H1 (cell line): ENCODE measurements at regions not wholly inside any gene's neighbourhood (a gene's known extent, or its start where the extent isn't known, plus 50 kb on each side); places are given as distances from the start of the nearest gene placed in this dataset.

ENCODE experiments used
- CTCF ChIA-PET: fragments of 300-600 bp; sonication (Branson Sonifier 250); formaldehyde crosslinking; loops from one replicate; lab custom pipeline; 2021; ENCODE audit not compliant: partially characterized antibody; lab: Charles Lee
- POLR2A ChIA-PET: fragments of 300-600 bp; sonication (Branson Sonifier 250); formaldehyde crosslinking; loops from one replicate; lab custom pipeline; 2021; ENCODE audit warnings: inconsistent platforms; ENCODE audit not compliant: partially characterized antibody; lab: Charles Lee
- DNase-seq, 2 experiments: peaks; one replicate each; pipeline versions ENCODE4 v3.0.0 to v3.0.0-alpha.2; 2010 to 2022; ENCODE audit warnings: low spot score in 2 of 2, low read depth in 1 of 2, mixed read lengths in 1 of 2
- FAIRE-seq: peaks from 2 replicates; lab custom pipeline; 2011; peaks lifted over from hg19 to GRCh38; lab: Jason Lieb, UNC
- H2AFZ ChIP-seq: 2 replicates; pipeline ENCODE4 v1.8.1; 2012; ENCODE audit warnings: low read length, inconsistent platforms
- H2AK5ac ChIP-seq: 2 replicates; pipeline ENCODE4 v1.6.1; 2013; ENCODE audit warnings: low read depth, low read length
- H2BK120ac ChIP-seq: replicated peaks from 2 replicates; pipeline ENCODE3; 2013; ENCODE audit warnings: low read depth, low read length, inconsistent platforms
- H2BK12ac ChIP-seq: 2 replicates; pipeline ENCODE4 v1.6.1; 2013; ENCODE audit warnings: low read depth, low read length
- H2BK15ac ChIP-seq: 2 replicates; pipeline ENCODE4 v1.6.1; 2013; ENCODE audit warnings: low read length
- H2BK20ac ChIP-seq: 2 replicates; pipeline ENCODE4 v1.6.1; 2013; ENCODE audit warnings: low read length
- H2BK5ac ChIP-seq: 2 replicates; pipeline ENCODE4 v1.6.1; 2013; ENCODE audit warnings: low read depth, low read length
- H3K14ac ChIP-seq: 2 replicates; pipeline ENCODE4 v1.6.1; 2013; ENCODE audit warnings: inconsistent platforms; ENCODE audit not compliant: insufficient read length
- H3K18ac ChIP-seq: 2 replicates; pipeline ENCODE4 v1.6.1; 2013; ENCODE audit warnings: low read length; ENCODE audit errors: extremely low read depth
- H3K23ac ChIP-seq: 2 replicates; pipeline ENCODE4 v1.6.1; 2013; ENCODE audit warnings: inconsistent platforms; ENCODE audit not compliant: insufficient read length
- H3K23me2 ChIP-seq: 2 replicates; pipeline ENCODE4 v1.6.1; 2013; ENCODE audit warnings: low read depth, low read length
- H3K27ac ChIP-seq: 2 replicates; pipeline ENCODE4 v1.6.1; 2011; ENCODE audit warnings: low read depth, low read length, inconsistent platforms
- H3K27me3 ChIP-seq, 4 experiments: replicated peaks in 1 of 4; 1 replicate in 1 of 4; 2 replicates in 3 of 4; pipeline versions ENCODE4 v1.6.1 to v1.8.1; 2011 to 2013; ENCODE audit warnings: low read length in 3 of 4, mild to moderate bottlenecking in 3 of 4, inconsistent platforms in 2 of 4, mixed read lengths in 2 of 4, moderate library complexity in 1 of 4; ENCODE audit not compliant: control insufficient read depth in 3 of 4, insufficient read depth in 3 of 4; ENCODE audit errors: extremely low read depth in 1 of 4
- H3K36me3 ChIP-seq, 4 experiments: 2 replicates each; pipeline versions ENCODE4 v1.6.1 to v1.8.1; 2011 to 2013; ENCODE audit warnings: mild to moderate bottlenecking in 4 of 4, low read length in 3 of 4, moderate library complexity in 2 of 4, control low read depth in 1 of 4, inconsistent platforms in 1 of 4; ENCODE audit not compliant: insufficient read depth in 4 of 4, control insufficient read depth in 2 of 4
- H3K4ac ChIP-seq: replicated peaks from 2 replicates; pipeline ENCODE3; 2013; ENCODE audit warnings: low read length, low read depth, mixed read lengths, inconsistent platforms; ENCODE audit not compliant: insufficient read length
- H3K4me1 ChIP-seq, 4 experiments: replicated peaks in 1 of 4; 1 replicate in 1 of 4; 2 replicates in 3 of 4; pipeline versions ENCODE4 v1.6.1 to v1.8.1; 2011 to 2013; ENCODE audit warnings: low read length in 3 of 4, inconsistent platforms in 2 of 4, mixed read lengths in 1 of 4; ENCODE audit not compliant: insufficient read depth in 4 of 4, control insufficient read depth in 3 of 4
- H3K4me2 ChIP-seq, 2 experiments: 2 replicates each; pipeline versions ENCODE4 v1.6.1 to v1.8.1; 2011 to 2013; ENCODE audit warnings: low read depth in 2 of 2, low read length in 2 of 2, control low read depth in 1 of 2, inconsistent platforms in 1 of 2, mild to moderate bottlenecking in 1 of 2; ENCODE audit not compliant: insufficient read depth in 1 of 2
- H3K4me3 ChIP-seq, 4 experiments: fragments of 200-600, 300-600 bp in 1 of 4; sonication (generic), shearing (Covaris generic), sonication (Bioruptor Twin) in 1 of 4; 2 replicates each; pipeline versions ENCODE4 v1.5.1 to v1.8.1; 2011 to 2016; ENCODE audit warnings: low read length in 4 of 4, low read depth in 3 of 4, control low read depth in 2 of 4, inconsistent platforms in 2 of 4, mild to moderate bottlenecking in 2 of 4, mixed read lengths in 1 of 4, moderate library complexity in 1 of 4; ENCODE audit not compliant: insufficient read depth in 2 of 4; ENCODE audit errors: extremely low read depth in 1 of 4
- H3K56ac ChIP-seq: replicated peaks from 2 replicates; pipeline ENCODE3; 2013; ENCODE audit warnings: low read depth, mild to moderate bottlenecking, mixed read lengths, low read length, inconsistent platforms; ENCODE audit not compliant: insufficient read length
- H3K79me1 ChIP-seq: 2 replicates; pipeline ENCODE4 v1.6.1; 2013; ENCODE audit warnings: low read depth, low read length, control low read depth
- H3K79me2 ChIP-seq, 2 experiments: 2 replicates each; pipeline versions ENCODE4 v1.6.1 to v1.8.1; 2012 to 2013; ENCODE audit warnings: low read length in 2 of 2, mild to moderate bottlenecking in 2 of 2, inconsistent platforms in 1 of 2; ENCODE audit not compliant: insufficient read depth in 2 of 2, control insufficient read depth in 1 of 2
- H3K9ac ChIP-seq, 4 experiments: replicated peaks in 1 of 4; 1 replicate in 1 of 4; 2 replicates in 3 of 4; pipeline versions ENCODE4 v1.6.1 to v1.8.1; 2011 to 2013; ENCODE audit warnings: low read depth in 3 of 4, low read length in 3 of 4, control low read depth in 2 of 4, mild to moderate bottlenecking in 2 of 4, moderate library complexity in 2 of 4, inconsistent platforms in 1 of 4; ENCODE audit errors: extremely low read depth in 1 of 4
- H3K9me3 ChIP-seq, 2 experiments: 2 replicates each; pipeline versions ENCODE4 v1.6.1 to v1.8.1; 2012 to 2013; ENCODE audit warnings: mild to moderate bottlenecking in 2 of 2, moderate library complexity in 2 of 2, control low read depth in 1 of 2, inconsistent platforms in 1 of 2, low read depth in 1 of 2, low read length in 1 of 2, mixed read lengths in 1 of 2; ENCODE audit not compliant: insufficient read depth in 2 of 2
- H4K20me1 ChIP-seq, 2 experiments: replicated peaks in 1 of 2; 2 replicates each; pipeline versions ENCODE3 to v1.8.1; 2011 to 2013; ENCODE audit warnings: inconsistent platforms in 2 of 2, low read length in 2 of 2, mild to moderate bottlenecking in 1 of 2; ENCODE audit not compliant: insufficient read depth in 2 of 2, control insufficient read depth in 1 of 2
- H4K5ac ChIP-seq: 2 replicates; pipeline ENCODE4 v1.6.1; 2013; ENCODE audit warnings: low read length, low read depth, mixed read lengths, inconsistent platforms; ENCODE audit not compliant: insufficient read length
- H4K8ac ChIP-seq: 2 replicates; pipeline ENCODE4 v1.8.0; 2013; ENCODE audit warnings: mild to moderate bottlenecking, moderate library complexity, low read length, inconsistent platforms; ENCODE audit not compliant: insufficient read depth; ENCODE audit errors: extremely low read depth
- H4K91ac ChIP-seq: replicated peaks from 2 replicates; pipeline ENCODE3; 2013; ENCODE audit warnings: low read length, mixed read lengths, inconsistent platforms; ENCODE audit not compliant: insufficient read length
- CBX8 ChIP-seq: fragments of 300-800, 300-1000 bp; sonication (generic); IDR thresholded peaks from 2 replicates; pipeline ENCODE4 v1.7.1; 2016; ENCODE audit warnings: low read depth, low read length, borderline replicate concordance
- CTCF ChIP-seq, 3 experiments: IDR thresholded peaks; 1 replicate in 2 of 3; 2 replicates in 1 of 3; pipeline versions ENCODE4 v1.5.1 to v1.6.1; 2011; ENCODE audit warnings: low read length in 3 of 3, mild to moderate bottlenecking in 3 of 3, inconsistent platforms in 2 of 3, low read depth in 1 of 3, moderate library complexity in 1 of 3; ENCODE audit not compliant: insufficient read depth in 1 of 3; ENCODE audit errors: control extremely low read depth in 1 of 3
- GTF2F1 ChIP-seq: IDR thresholded peaks from 2 replicates; pipeline ENCODE4 v1.6.1; 2012; ENCODE audit warnings: low read depth, low read length, improper control_type of control experiment, borderline replicate concordance
- HDAC6 ChIP-seq: IDR thresholded peaks from one replicate; pipeline ENCODE4 v1.7.1; 2012; ENCODE audit warnings: low read depth, mild to moderate bottlenecking, inconsistent platforms, low read length, moderate library complexity
- POLR2A ChIP-seq, 2 experiments: IDR thresholded peaks; 1 replicate in 1 of 2; 2 replicates in 1 of 2; pipeline ENCODE4 v1.6.1; 2011; ENCODE audit warnings: low read depth in 2 of 2, low read length in 2 of 2, mild to moderate bottlenecking in 2 of 2; ENCODE audit errors: control extremely low read depth in 1 of 2
- RBBP5 ChIP-seq: IDR thresholded peaks from 2 replicates; pipeline ENCODE4 v1.7.1; 2012; ENCODE audit warnings: low read depth, mild to moderate bottlenecking, inconsistent platforms, low read length, moderate library complexity, borderline replicate concordance
- RXRA ChIP-seq: IDR thresholded peaks from 2 replicates; pipeline ENCODE4 v1.6.1; 2011; ENCODE audit warnings: low read depth, mild to moderate bottlenecking, low read length, moderate library complexity; ENCODE audit not compliant: insufficient read depth
- SAP30 ChIP-seq: fragments of 300-600 bp; sonication (generic); IDR thresholded peaks from 2 replicates; pipeline ENCODE4 v1.7.1; 2012; ENCODE audit warnings: low read length, moderate library complexity, mild to moderate bottlenecking, inconsistent platforms; ENCODE audit not compliant: insufficient read depth, insufficient replicate concordance
- SIX5 ChIP-seq: IDR thresholded peaks from 2 replicates; pipeline ENCODE4 v1.6.1; 2011; ENCODE audit warnings: mild to moderate bottlenecking, low read depth, low read length
- TAF7 ChIP-seq: optimal IDR thresholded peaks from 2 replicates; pipeline ENCODE3; 2011; ENCODE audit warnings: low read depth, mild to moderate bottlenecking, inconsistent platforms, low read length, moderate library complexity, borderline replicate concordance
- TCF12 ChIP-seq: IDR thresholded peaks from 2 replicates; pipeline ENCODE4 v1.6.1; 2011; ENCODE audit warnings: low read depth, mild to moderate bottlenecking, low read length
- ZNF274 ChIP-seq: IDR thresholded peaks from 2 replicates; pipeline ENCODE4 v1.7.0; 2012; ENCODE audit warnings: low read length, borderline replicate concordance; ENCODE audit errors: extremely low read depth
- WGBS, 2 experiments: shearing (Covaris generic) in 1 of 2; methylation state at CpG; one replicate each; pipeline versions ENCODE4 v1.1.6 to v1.1.7; 2013 to 2015; ENCODE audit warnings: low lambda C conversion rate in 2 of 2, mixed read lengths in 2 of 2, inconsistent platforms in 1 of 2, low coverage in 1 of 2, missing lambda C conversion rate in 1 of 2; ENCODE audit not compliant: insufficient replicate concordance in 2 of 2, insufficient coverage in 1 of 2, insufficient read length in 1 of 2; ENCODE audit errors: extremely low coverage in 1 of 2, missing lambda C conversion rate in 1 of 2; 5-methylcytosine and 5-hydroxymethylcytosine counted together

- no peak overlapping the region for H4K5ac ChIP-seq
- H3K14ac ChIP-seq, result no peak overlapping the region
- no peak overlapping the region for H3K27ac ChIP-seq
- H2AK5ac ChIP-seq, result no peak overlapping the region
- H3K36me3 ChIP-seq, result no peaks in the 10 kb centered on the region
- H3K56ac ChIP-seq, result no peak overlapping the region
- no peaks in the 10 kb centered on the region; a peak in 1 of 4 replicates for H3K9me3 ChIP-seq
- H4K8ac ChIP-seq, result no peak overlapping the region
- no peak overlapping the region for H2AFZ ChIP-seq
- H4K20me1 ChIP-seq, result no peaks in the 10 kb centered on the region
- no peak overlapping the region for H3K4me2 ChIP-seq
- H3K27me3 ChIP-seq, result no peaks in the 10 kb centered on the region
- H3K9ac ChIP-seq, result no peak overlapping the region
- no peak overlapping the region for H2BK120ac ChIP-seq
- H2BK20ac ChIP-seq, result no peak overlapping the region
- H2BK12ac ChIP-seq, result no peak overlapping the region
- 94% methylated on average over 2 of the region's 2 CpGs; no CpG with 5 or more reads in 1 of the 2 experiments for WGBS, 2 experiments
- no peak overlapping the region for H3K18ac ChIP-seq
- H3K23me2 ChIP-seq, result no peaks in the 10 kb centered on the region
- no peak overlapping the region for H2BK15ac ChIP-seq
- H3K23ac ChIP-seq, result no peak overlapping the region
- ChIA-PET POLR2A (interaction anchor here (0.6 kb wide), 1 partner anchor 60 kb away, joined by 3 read pairs; no protein-coding TSS in a partner anchor), CTCF (interaction anchor here (0.6 to 1.7 kb wide), 3 partner anchors 9 to 1609 kb away, joined by 3 to 9 read pairs (median 3); no protein-coding TSS in a partner anchor)
- no peak overlapping the region for H3K4me3 ChIP-seq
- H3K4me1 ChIP-seq, result no peaks in the 10 kb centered on the region
- no peaks in the 10 kb centered on the region for H3K79me1 ChIP-seq
- no peak for DNase-seq
- H3K4ac ChIP-seq, result no peak overlapping the region
- FAIRE-seq, result no peak
- H4K91ac ChIP-seq, result no peak overlapping the region
- H2BK5ac ChIP-seq, result no peak overlapping the region
- no peaks in the 10 kb centered on the region for H3K79me2 ChIP-seq
- TF ChIP-seq HDAC6 (no peak), CTCF (IDR thresholded peaks at IDR 0.05; ENCODE audit: control extremely low read depth in 1 of 3, insufficient read depth in 1 of 3, low read depth in 1 of 3, low read length in 3 of 3) (no peak), RXRA (no peak), CBX8 (no peak), SAP30 (no peak), TCF12 (no peak), ZNF274 (no peak), TAF7 (no peak), SIX5 (no peak), POLR2A (IDR thresholded peaks at IDR 0.05; ENCODE audit: control extremely low read depth in 1 of 2, low read depth in 2 of 2, low read length in 2 of 2) (no peak), GTF2F1 (no peak), RBBP5 (no peak)
These were observed 115.4 kb upstream of the SCAF11 start for GRCh38 chr12:46105735-46106134.
